IPS-NIHi11 (cell line): ENCODE measurements at regions not wholly inside any gene's neighbourhood (a gene's known extent, or its start where the extent isn't known, plus 50 kb on each side); places are given as distances from the start of the nearest gene placed in this dataset.

Experiments used
- DNase-seq: peaks from one replicate; pipeline ENCODE4 v3.0.0; 2012; ENCODE audit warnings: mixed read lengths, low spot score

- DNase-seq: no peak
Measured at GRCh38 chr1:38102636-38103035, 56.0 kb upstream of the POU3F1 start.

DNA sequence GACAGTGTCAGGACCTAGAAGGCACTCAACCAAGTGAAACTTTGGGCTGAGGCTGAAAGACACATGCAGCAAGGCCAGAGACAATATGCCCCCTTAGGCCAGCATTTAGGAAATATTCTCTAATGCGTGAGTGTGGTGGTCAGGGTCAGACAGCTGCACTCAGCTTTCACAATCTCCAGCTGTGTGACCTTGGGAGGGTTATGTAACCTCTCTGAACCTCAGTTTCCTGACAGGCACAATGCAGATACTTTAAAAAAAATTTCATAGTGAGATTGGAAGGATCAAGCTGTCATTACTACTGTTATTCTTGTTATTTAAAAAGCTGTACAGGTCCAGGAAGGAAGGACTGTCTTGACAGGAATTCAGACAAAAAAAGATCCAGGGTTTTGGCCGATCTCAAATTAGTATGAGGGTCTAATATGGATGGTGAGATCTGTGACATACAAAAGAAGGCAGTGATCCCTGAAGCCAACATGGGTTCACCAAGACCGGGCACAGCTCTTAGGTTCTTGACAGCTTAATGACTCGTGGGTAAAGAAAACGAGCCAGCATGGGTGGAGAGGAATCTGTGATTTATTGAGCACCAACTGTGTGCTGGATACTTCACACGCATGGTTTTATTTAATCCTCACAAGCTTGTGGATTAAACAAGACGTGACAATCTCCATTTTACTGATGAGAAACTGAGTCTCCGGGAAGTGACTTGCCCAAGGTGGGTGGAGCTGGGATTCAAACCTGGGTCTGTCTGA is 54.6 kb upstream of the POU3F1 start:
- no peak for DNase-seq

GRCh38 chr1:38098101-38098847 is 51.7 kb upstream of the POU3F1 start:
- no peak for DNase-seq

DNA sequence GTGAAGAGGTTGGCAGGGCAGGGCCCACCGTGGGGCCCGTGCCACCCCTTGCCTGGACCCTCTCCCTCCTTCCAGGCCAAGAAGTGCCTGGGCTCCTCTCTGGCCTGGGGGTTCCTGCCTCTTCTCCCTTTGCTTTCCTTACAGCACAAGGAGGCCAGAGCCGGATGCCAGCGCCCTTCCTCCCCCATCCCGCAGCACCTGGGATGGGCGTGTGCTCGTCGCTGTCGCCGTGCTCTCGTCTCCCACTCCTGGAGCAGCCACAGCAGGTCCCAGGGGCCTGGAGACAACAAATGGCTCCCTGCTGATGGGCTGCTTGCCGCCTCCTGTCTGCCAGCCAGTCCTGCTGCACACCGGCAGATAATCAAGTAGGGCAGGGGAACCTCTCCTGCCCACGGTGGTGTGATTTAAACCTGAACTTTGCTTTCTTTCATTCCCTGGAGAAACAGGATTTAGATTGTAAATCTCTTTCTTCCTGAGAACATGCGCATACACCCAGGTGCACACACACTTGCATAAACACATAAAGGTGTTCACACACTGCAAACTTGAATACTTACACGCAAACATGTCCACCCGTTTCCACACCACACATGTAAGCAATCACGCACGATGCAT is 50.8 kb upstream of the POU3F1 start:
- DNase-seq: peak; percentile 37
